GM21423 (cell line): ENCODE measurements at regions not wholly inside any gene's neighbourhood (a gene's known extent, or its start where the extent isn't known, plus 50 kb on each side); places are given as distances from the start of the nearest gene placed in this dataset.

Experiments used
- ATAC-seq: cut with Tn5 transposase; IDR thresholded peaks from one replicate; pipeline ENCODE4 v1.9.1; 2021; ENCODE audit warnings: mild to moderate bottlenecking, moderate library complexity; ENCODE audit not compliant: unreplicated experiment

DNA sequence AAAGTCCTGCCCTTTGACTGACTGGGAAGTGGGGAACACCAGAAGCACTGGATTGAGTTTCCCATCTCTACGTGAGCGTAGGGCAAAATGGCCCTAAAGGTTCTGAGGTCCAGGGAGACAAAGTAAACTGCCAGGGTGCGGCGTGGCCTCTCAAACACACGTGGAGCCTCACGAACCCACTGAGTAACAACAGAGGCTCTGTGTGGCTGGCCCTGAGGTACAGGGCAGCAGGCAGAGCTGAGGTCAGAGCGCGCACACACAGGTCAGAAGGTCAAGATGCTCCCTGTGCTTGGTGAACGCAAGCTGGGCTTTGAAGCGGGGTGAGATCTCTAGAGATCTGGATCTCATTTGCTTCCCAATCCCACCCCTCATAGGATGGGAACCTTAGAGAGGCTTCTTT, 99.0 kb upstream of the ZMIZ1 start:
- no peak for ATAC-seq

DNA sequence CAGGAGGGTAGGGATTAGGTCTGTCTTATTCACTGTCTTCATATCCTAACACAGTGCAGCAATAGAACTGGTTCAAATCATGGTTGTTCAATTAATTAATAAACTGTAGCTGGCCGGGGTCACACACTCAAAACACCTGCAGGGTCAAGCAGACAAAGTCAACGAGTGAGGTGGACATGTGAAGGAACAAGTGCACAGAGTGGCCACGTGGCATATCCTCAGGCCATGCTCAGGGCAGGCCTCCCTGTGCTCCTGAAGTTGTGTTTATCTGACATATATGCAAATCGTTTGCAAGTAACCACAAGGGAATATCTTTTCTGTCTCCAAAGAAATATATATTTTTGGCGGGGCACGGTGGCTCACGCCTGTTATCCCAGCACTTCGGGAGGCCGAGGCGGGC, 98.5 kb upstream of the ZMIZ1 start:
- no peak for ATAC-seq

- ATAC-seq, result no peak
These were observed 97.6 kb upstream of the ZMIZ1 start for GRCh38 chr10:78971094-78971682.

GRCh38 chr10:78972160-78972946, 96.4 kb upstream of the ZMIZ1 start:
- no peak for ATAC-seq

DNA sequence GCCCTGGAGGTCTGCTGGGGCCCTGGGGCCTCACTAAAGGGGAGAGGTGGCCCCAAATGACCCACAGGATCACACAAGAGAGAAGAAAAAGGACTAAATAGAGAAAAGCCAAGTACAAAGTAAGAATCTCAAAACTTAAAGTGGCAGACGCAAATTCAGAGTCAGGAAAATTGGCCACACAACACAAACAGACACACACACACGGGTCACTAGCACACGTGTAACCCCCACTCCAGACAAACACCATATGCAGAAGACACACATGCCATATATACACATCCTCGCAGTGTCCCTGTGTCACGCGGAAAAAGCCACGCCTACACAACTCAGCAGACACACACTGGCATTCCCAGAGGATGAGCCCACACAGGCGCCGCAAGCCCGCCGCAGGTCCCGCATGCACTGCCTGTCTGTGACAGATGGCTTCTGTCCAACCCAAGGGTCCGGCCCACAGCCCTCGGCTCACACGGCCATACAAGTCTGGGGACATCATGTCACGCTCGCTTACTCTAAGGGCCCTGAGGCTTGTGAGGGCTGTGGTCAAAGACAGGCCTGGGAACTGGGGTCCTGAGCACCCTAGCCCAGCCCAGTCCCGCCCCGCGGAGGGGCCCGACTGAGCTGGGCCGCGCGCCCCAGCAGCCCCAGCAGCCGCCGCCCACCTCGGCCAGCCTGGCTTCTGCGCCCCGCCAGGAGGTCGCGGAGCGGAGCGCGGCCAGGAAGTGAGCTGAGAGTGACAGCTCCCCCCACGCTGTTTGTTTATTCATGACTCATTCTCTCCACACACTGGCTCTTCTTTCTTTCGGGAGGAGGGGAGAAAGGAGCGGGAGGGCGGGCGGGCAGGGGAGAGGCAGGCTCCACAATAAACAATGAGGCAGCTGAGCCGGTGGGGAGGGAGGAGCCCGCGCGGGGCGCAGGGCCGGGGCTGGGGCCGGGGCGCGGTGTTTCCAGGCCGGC, 95.5 kb upstream of the ZMIZ1 start:
- peak; percentile 85 for ATAC-seq

GRCh38 chr10:78973901-78974616, 94.7 kb upstream of the ZMIZ1 start:
- peak; percentile 28 for ATAC-seq

GRCh38 chr10:78974617-78975317, 94.0 kb upstream of the ZMIZ1 start:
- peak; percentile 31 for ATAC-seq

DNA sequence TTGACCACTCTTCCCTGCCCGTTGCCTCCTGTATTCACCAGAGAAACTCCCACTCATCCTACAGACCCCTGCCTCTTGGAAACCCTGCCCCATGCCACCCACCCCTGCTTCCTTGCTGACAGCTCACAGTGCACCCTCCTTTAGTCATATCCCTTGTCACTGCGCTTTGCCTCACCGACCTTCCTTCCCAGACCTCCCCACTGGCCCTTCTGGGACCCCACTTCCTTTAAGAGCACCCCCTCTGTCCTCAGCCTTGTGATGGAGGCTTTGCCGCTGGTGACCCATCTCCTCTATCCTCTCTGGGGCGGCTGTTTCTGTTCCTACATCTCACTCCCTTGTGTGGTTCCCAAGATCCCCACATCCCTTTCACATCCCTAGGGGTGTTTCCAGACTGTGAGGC, 92.8 kb upstream of the ZMIZ1 start:
- ATAC-seq, result no peak

DNA sequence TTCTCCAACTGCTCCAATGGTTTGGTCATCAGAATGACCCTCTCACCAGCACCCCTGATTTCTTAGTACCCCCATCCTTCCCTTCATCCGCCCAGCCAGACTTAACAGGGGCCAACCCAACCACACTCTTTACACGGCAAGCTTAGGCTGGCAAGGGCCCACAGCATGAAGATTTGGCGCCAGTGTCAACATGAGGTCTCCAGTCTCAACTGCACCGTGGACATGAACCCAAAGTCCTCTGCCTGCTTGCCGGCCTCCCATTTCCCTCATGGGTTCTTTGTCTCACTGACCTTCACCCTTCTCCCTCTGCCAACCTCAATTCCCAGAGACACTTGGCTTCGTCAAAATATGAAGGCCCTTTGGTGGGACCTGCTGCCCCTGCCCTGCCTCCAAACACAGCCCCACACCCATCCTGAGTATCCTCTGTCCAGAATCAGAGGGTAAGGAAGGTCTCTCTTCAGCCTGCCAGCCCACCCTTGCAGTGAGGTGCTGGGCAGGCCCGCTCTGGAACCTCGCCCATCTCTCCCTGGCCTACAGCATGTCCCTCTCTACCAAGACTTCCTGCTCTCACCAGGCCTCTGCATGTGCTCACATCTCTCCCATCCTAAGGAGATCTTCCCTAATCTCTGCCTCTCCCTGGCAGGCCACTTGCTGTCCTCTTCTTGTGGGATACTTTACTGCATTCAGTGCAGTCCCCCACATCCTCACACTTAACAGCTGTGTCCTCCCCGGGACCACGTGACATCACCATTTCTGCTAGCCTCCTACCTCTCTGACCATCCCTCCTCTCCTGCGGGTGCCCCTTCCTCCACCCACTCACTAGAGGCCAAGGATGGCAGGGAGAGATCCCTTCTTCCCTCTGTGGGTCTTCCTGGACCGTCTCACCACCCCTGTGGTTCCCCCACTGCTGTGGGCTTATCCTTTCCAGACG, 91.7 kb upstream of the ZMIZ1 start:
- no peak for ATAC-seq

- no peak for ATAC-seq
These were observed 88.8 kb upstream of the ZMIZ1 start for GRCh38 chr10:78979938-78980337.

GRCh38 chr10:78980354-78980753, 88.4 kb upstream of the ZMIZ1 start:
- ATAC-seq, result no peak

DNA sequence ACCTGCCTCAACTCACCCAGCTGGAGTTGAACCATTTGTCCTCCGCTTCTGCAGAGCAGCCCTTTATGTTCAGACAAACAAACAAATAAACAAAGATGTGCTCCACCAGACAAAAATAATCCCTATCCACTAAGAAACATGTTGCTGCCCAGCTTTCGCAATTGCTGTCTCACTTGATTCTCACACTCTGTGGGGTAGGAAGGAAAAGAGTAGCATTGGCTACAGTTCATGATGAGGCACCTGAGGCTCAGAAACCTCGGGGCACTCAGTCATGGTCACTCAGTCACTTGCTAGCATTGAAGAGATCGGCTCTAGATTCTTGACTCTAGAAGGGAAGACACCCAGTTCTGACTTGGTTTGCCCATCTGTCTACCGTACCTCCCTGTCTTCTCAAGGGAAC, 88.0 kb upstream of the ZMIZ1 start:
- ATAC-seq, result no peak

GRCh38 chr10:78981257-78981969, 87.4 kb upstream of the ZMIZ1 start:
- peak; percentile 70 for ATAC-seq

DNA sequence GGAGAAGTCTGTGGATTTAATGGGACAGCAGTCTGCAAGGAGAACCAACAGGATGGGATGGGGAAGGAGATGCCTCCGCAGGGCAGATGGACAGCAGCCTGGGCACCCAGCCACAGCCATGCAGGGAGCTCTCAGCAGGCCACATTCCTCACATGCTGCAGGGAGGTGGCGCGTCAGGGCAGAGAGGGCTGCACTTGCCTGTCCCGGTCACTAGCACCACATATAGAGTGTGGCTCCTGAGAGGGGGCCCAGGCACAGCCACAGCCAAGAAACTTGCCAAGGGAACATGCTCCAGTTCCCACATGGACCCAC, 86.8 kb upstream of the ZMIZ1 start:
- no peak for ATAC-seq

- ATAC-seq, result no peak
These were observed 86.0 kb upstream of the ZMIZ1 start for GRCh38 chr10:78982726-78983125.

- no peak for ATAC-seq
These were observed 85.2 kb upstream of the ZMIZ1 start for GRCh38 chr10:78983608-78984007.

DNA sequence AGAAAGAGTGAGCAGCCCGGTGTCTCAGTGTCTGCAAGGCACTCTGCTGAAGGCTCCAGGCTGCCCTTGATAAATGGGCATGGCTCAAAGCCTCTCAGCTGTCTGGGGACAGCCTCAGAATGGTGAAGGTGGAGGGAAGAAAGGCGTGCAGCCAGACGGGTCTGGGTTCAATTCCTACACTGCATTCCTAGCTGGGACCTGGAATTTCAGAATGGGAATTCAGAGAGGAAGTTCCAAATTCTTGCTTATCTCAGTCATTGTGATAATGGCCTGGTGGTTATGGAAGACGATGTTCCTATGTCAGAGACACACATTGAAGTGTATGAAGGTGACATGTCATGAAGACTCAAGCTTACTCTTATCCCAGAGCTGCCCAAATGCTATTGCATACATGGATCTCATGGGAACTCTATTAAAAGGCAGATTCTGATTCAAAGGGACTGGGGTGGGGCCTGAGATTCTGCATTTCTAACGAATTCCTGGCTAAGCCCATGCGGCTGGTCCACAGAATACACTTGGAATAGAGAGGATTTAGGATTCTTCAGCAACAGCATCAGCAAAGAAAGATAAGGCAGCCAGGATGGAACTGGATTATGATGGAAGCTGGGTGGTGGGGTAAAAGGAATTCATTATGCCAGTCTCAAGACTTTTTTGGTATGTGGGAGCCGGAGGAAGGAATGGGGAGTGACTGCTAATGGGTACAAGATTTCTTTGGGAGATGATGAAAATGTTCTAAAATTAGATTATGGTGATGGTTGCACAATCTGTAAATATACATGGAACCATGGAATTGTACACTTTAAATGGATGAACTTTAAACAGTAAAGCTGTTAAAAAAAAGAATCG, 82.6 kb upstream of the ZMIZ1 start:
- ATAC-seq, result no peak

- peak; percentile 67 for ATAC-seq
These were observed 77.6 kb upstream of the ZMIZ1 start for GRCh38 chr10:78991187-78991586.
